ENCODE measurements at regions not wholly inside any gene's neighbourhood (a gene's known extent, or its start where the extent isn't known, plus 50 kb on each side); places are given as distances from the start of the nearest gene placed in this dataset.

DNA sequence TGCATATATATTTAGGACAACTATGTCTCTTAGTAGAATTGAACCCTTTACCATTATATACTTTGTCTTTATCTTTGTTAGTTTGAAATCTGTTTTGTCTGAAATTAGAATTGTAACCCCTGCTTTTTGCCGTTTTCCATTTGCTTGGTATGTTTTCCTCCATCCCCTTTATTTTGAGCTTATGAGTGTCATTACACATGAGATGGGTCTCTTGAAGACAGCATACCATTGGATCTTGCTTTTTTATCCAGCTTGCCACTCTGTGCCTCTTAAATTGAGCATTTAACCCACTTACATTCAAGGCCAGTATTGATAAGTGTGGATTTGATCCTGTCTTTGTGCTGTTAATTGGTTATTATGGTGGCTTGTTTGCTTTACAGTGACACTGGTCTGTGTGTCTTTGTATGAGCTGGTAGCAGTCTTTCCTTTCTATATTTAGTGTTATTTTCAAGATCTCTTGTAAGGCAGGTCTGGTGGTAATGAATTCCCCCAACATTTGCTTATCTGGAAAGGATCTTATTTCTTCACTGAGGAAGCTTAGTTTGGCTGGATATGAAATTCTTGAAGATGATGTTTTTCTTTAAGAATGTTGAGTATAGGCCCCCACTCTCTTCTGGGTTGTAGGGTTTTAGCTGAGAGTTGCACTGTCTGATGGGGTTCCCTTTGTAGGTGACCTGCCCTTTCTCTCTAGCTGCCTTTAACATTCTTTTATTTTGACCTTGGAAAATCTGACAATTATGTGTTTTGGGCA lies 149.5 kb downstream of the AHR start:
- DNase-seq: no peak
- no peaks in the 10 kb centered on the region for H3K27me3 ChIP-seq
- no peaks in the 10 kb centered on the region for H3K4me1 ChIP-seq
- TF ChIP-seq POLR2A (IDR thresholded peaks at IDR 0.05) (no peak), CTCF (IDR thresholded peaks at IDR 0.05) (no peak)
- H3K36me3 ChIP-seq: no peaks in the 10 kb centered on the region
- no peaks in the 10 kb centered on the region for H3K9me3 ChIP-seq
- H3K27ac ChIP-seq: no peak overlapping the region
- no peak overlapping the region for H3K4me3 ChIP-seq

DNA sequence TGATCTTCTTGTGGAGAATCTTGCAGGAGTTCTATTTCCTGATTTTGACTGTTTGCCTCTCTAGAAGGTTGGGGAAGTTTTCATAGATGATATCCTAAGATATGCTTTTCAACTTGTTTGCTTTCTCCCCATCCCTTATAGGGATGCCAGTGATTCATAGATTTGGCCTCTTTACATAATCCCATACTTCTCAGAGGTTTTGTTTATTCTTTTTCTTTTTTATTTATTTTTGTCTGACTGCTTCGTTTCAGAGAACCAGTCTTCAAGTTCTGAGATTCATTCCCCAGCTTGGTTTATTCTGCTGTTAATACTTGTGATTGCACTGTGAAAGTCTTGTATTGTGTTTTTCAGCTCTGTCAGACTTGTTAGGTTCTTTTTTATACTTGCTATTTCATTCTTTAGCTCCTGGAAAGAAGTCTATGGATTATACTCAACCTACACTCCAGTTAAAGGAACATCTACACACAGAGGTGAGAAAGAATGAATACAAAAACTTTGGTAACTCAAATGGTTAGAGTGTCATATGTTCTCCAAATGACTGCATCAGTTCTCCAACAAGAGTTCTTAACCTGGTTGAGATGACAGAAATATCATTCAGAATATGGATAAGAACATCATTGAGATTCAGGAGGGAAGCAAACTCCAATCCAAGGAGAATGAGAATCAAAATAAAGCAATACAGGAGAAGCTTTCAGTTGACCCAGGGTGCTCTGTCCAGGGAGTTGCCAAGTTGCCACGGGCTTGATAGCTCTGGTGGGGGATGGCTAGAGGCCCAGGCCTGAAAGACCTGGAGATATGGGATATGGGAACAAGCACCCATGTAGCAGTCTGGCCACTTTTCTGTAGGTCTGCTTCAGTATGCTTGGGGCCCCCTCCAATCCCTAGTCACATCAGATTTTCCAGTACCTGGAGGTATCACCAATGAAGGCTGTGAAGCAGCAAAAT lies 150.3 kb downstream of the AHR start:
- H3K27me3 ChIP-seq: no peaks in the 10 kb centered on the region
- H3K36me3 ChIP-seq: no peaks in the 10 kb centered on the region
- H3K4me3 ChIP-seq: no peak overlapping the region
- H3K9me3 ChIP-seq: no peaks in the 10 kb centered on the region
- H3K27ac ChIP-seq: no peak overlapping the region
- H3K4me1 ChIP-seq: no peaks in the 10 kb centered on the region
- DNase-seq: no peak
- no peak for TF ChIP-seq POLR2A (IDR thresholded peaks at IDR 0.05)
- TF ChIP-seq CTCF (IDR thresholded peaks at IDR 0.05): no peak

DNA sequence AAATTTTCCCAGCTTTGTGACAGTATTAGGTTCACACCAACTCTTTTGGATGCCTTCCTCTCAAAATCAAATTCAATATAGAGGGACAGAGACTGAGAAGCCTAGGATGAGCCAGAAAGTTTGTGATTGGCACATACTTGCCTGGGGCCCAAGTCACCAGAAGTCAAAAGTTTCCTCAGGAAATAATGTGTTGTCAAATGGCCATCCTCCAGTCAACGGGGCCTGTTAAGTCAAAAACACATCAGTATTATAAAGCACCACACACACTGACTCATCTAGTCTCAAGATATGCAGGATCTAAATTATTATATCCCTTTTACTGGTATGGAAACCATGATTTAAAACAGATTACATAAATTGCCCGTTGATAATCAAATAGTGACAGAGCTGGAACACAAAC lies 158.1 kb downstream of the AHR start:
- no peak for DNase-seq
- H3K27ac ChIP-seq: no peak overlapping the region
- no peaks in the 10 kb centered on the region for H3K36me3 ChIP-seq
- TF ChIP-seq POLR2A (IDR thresholded peaks at IDR 0.05): no peak
- no peak for TF ChIP-seq CTCF (IDR thresholded peaks at IDR 0.05)
- H3K4me3 ChIP-seq: no peak overlapping the region
- peaks cover 0 to 7% (median 0%) of the 10 kb centered on the region in 4 donors for H3K9me3 ChIP-seq
- H3K27me3 ChIP-seq: no peaks in the 10 kb centered on the region
- H3K4me1 ChIP-seq: no peaks in the 10 kb centered on the region

- DNase-seq: no peak
- H3K9me3 ChIP-seq: peaks cover 0 to 7% (median 0%) of the 10 kb centered on the region in 4 donors
- H3K27me3 ChIP-seq: no peaks in the 10 kb centered on the region
- TF ChIP-seq POLR2A (IDR thresholded peaks at IDR 0.05) (no peak), CTCF (IDR thresholded peaks at IDR 0.05) (no peak)
- H3K4me1 ChIP-seq: no peaks in the 10 kb centered on the region
- no peak overlapping the region for H3K4me3 ChIP-seq
- no peaks in the 10 kb centered on the region for H3K36me3 ChIP-seq
- no peak overlapping the region for H3K27ac ChIP-seq
Measured at GRCh38 chr7:17460001-17460400, 161.5 kb downstream of the AHR start.

GRCh38 chr7:17460665-17461064 lies 162.2 kb downstream of the AHR start:
- Histone ChIP-seq H3K9me3 (peaks cover 0 to 7% (median 0%) of the 10 kb centered on the region in 4 donors), H3K27ac (no peak overlapping the region), H3K36me3 (no peaks in the 10 kb centered on the region), H3K4me1 (no peaks in the 10 kb centered on the region), H3K4me3 (no peak overlapping the region), H3K27me3 (no peaks in the 10 kb centered on the region)
- DNase-seq: no peak
- TF ChIP-seq POLR2A (IDR thresholded peaks at IDR 0.05): no peak
- TF ChIP-seq CTCF (IDR thresholded peaks at IDR 0.05): no peak
